ENCODE measurements at regions not wholly inside any gene's neighbourhood (a gene's known extent, or its start where the extent isn't known, plus 50 kb on each side); places are given as distances from the start of the nearest gene placed in this dataset.
"Not testable (repeated sequence)": the region's sequence is repeated elsewhere in the genome, so short reads cannot be mapped to it uniquely, and the experiment has no call there.

- no peak overlapping the region for H3K4me3 ChIP-seq (ENCODE audit: low read depth, low read length)
- DNase-seq (ENCODE audit: low read depth) = no peak
Observed at GRCh38 chr6:121627761-121628160, 192.3 kb downstream of the GJA1 start.

- no peak overlapping the region for H3K4me3 ChIP-seq (ENCODE audit: low read depth, low read length)
- DNase-seq (ENCODE audit: low read depth) = no peak
Observed at GRCh38 chr6:121630716-121631115, 195.3 kb downstream of the GJA1 start.

- DNase-seq (ENCODE audit: low read depth); H3K4me3 ChIP-seq (ENCODE audit: low read depth, low read length): not testable (repeated sequence)
Observed at GRCh38 chr6:121631752-121632151, 196.3 kb downstream of the GJA1 start.

GRCh38 chr6:121633309-121633708 is 197.9 kb downstream of the GJA1 start:
- H3K4me3 ChIP-seq (ENCODE audit: low read depth, low read length) = no peak overlapping the region
- DNase-seq (ENCODE audit: low read depth) = no peak

- not testable (repeated sequence) for H3K4me3 ChIP-seq (ENCODE audit: low read depth, low read length); DNase-seq (ENCODE audit: low read depth)
Observed at GRCh38 chr6:121634586-121634985, 199.1 kb downstream of the GJA1 start.

GRCh38 chr6:121635355-121635754 is 199.9 kb downstream of the GJA1 start:
- DNase-seq (ENCODE audit: low read depth) = no peak
- H3K4me3 ChIP-seq (ENCODE audit: low read depth, low read length) = no peak overlapping the region

- H3K4me3 ChIP-seq (ENCODE audit: low read depth, low read length); DNase-seq (ENCODE audit: low read depth): not testable (repeated sequence)
Observed at GRCh38 chr6:121636217-121636616, 200.8 kb downstream of the GJA1 start.

GRCh38 chr6:121639021-121639420 is 203.6 kb downstream of the GJA1 start:
- DNase-seq (ENCODE audit: low read depth) = no peak
- H3K4me3 ChIP-seq (ENCODE audit: low read depth, low read length) = no peak overlapping the region

GRCh38 chr6:121641158-121641557 is 205.7 kb downstream of the GJA1 start:
- DNase-seq (ENCODE audit: low read depth) = no peak
- no peak overlapping the region for H3K4me3 ChIP-seq (ENCODE audit: low read depth, low read length)

GRCh38 chr6:121645100-121645745 is 209.8 kb downstream of the GJA1 start:
- H3K4me3 ChIP-seq (ENCODE audit: low read depth, low read length) = no peak overlapping the region
- no peak for DNase-seq (ENCODE audit: low read depth)

- H3K4me3 ChIP-seq (ENCODE audit: low read depth, low read length) = no peak overlapping the region
- peak; percentile 37 for DNase-seq (ENCODE audit: low read depth)
Observed at GRCh38 chr6:121647905-121648304, 212.5 kb downstream of the GJA1 start.

GRCh38 chr6:121649951-121650350 is 214.5 kb downstream of the GJA1 start:
- no peak overlapping the region for H3K4me3 ChIP-seq (ENCODE audit: low read depth, low read length)
- no peak for DNase-seq (ENCODE audit: low read depth)

- no peak for DNase-seq (ENCODE audit: low read depth)
- H3K4me3 ChIP-seq (ENCODE audit: low read depth, low read length) = no peak overlapping the region
Observed at GRCh38 chr6:121651420-121651819, 216.0 kb downstream of the GJA1 start.

- no peak overlapping the region for H3K4me3 ChIP-seq (ENCODE audit: low read depth, low read length)
Observed at GRCh38 chr6:121652223-121652622, 216.8 kb downstream of the GJA1 start.

GRCh38 chr6:121652726-121653623 is 217.5 kb downstream of the GJA1 start:
- no peak overlapping the region for H3K4me3 ChIP-seq (ENCODE audit: low read depth, low read length)
- peak; percentile 68 for DNase-seq (ENCODE audit: low read depth)

More at GRCh38 chr6:121652223-121652622, 216.8 kb downstream of the GJA1 start:
- no peak for DNase-seq (ENCODE audit: low read depth)

GRCh38 chr6:121653624-121654008 is 218.2 kb downstream of the GJA1 start:
- DNase-seq (ENCODE audit: low read depth) = no peak
- H3K4me3 ChIP-seq (ENCODE audit: low read depth, low read length) = no peak overlapping the region

- H3K4me3 ChIP-seq (ENCODE audit: low read depth, low read length) = no peak overlapping the region
Observed at GRCh38 chr6:121657972-121658371, 222.5 kb downstream of the GJA1 start.

GRCh38 chr6:121660277-121660676 is 224.8 kb downstream of the GJA1 start:
- no peak for DNase-seq (ENCODE audit: low read depth)

More at GRCh38 chr6:121657972-121658371, 222.5 kb downstream of the GJA1 start:
- no peak for DNase-seq (ENCODE audit: low read depth)

GRCh38 chr6:121663292-121663810 is 227.9 kb downstream of the GJA1 start:
- H3K4me3 ChIP-seq (ENCODE audit: low read depth, low read length) = no peak overlapping the region
- DNase-seq (ENCODE audit: low read depth) = no peak

More at GRCh38 chr6:121660277-121660676, 224.8 kb downstream of the GJA1 start:
- H3K4me3 ChIP-seq (ENCODE audit: low read depth, low read length) = no peak overlapping the region

- H3K4me3 ChIP-seq (ENCODE audit: low read depth, low read length) = no peak overlapping the region
- no peak for DNase-seq (ENCODE audit: low read depth)
Observed at GRCh38 chr6:121664158-121664557, 228.7 kb downstream of the GJA1 start.
